ENCODE measurements at regions not wholly inside any gene's neighbourhood (a gene's known extent, or its start where the extent isn't known, plus 50 kb on each side); places are given as distances from the start of the nearest gene placed in this dataset.

DNA sequence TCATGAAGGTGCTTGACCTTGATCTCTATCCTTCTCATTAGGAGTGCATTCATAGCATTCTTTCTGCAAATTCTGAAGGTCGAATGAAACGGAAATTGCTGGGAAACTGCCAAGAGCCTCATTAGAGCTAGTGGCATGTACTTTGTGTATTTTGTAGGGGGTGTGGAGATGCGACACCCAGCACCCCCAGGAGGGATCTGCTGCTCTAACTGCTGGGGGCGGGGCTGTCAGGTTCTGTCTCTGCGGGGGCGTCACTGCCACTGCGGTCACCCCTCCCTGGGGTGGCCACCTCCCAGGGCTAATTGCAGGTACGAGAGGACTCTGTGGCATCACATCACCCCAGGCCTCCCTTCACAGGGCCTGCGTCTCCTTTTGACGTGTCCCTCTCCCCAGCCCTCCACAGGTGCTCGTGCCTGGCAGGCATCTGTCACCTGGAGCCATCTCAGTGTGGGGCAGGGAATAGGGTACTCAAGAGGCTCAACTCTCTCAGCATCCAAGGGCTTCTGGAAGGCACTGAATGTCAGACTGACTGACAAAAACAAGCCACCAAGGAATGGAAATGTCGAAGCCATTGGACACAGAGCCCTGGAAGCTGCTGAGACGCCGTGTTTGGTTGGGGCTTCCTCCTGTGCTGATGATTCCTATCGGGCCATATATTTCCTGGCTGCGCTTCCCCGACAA is 151.1 kb downstream of the ACTR3B start:
- TF ChIP-seq CTCF (IDR thresholded peaks at IDR 0.05): no peak
- TF ChIP-seq EP300 (IDR thresholded peaks at IDR 0.05): no peak
- no peak for TF ChIP-seq POLR2A (IDR thresholded peaks at IDR 0.05)
